OCI-LY1 (cell line): ENCODE measurements at regions not wholly inside any gene's neighbourhood (a gene's known extent, or its start where the extent isn't known, plus 50 kb on each side); places are given as distances from the start of the nearest gene placed in this dataset.

Experiments used
- EZH2 ChIP-seq: fragments of 200-600 bp; sonication (generic), shearing (Covaris generic); IDR thresholded peaks from 2 replicates; pipeline ENCODE4 v1.8.0; 2017; ENCODE audit warnings: borderline replicate concordance, mixed run types, mild to moderate bottlenecking, antibody characterized with exemption, low read length, moderate library complexity, mixed read lengths
- TF ChIP-seq, protein P1 (sequence below): fragments of 200-600 bp; sonication (generic), shearing (Covaris generic); IDR thresholded peaks from 2 replicates; pipeline ENCODE4 v1.5.1; 2017; ENCODE audit warnings: mild to moderate bottlenecking, antibody characterized with exemption, low read length, moderate library complexity, mixed read lengths

- TF ChIP-seq, protein P1, sequence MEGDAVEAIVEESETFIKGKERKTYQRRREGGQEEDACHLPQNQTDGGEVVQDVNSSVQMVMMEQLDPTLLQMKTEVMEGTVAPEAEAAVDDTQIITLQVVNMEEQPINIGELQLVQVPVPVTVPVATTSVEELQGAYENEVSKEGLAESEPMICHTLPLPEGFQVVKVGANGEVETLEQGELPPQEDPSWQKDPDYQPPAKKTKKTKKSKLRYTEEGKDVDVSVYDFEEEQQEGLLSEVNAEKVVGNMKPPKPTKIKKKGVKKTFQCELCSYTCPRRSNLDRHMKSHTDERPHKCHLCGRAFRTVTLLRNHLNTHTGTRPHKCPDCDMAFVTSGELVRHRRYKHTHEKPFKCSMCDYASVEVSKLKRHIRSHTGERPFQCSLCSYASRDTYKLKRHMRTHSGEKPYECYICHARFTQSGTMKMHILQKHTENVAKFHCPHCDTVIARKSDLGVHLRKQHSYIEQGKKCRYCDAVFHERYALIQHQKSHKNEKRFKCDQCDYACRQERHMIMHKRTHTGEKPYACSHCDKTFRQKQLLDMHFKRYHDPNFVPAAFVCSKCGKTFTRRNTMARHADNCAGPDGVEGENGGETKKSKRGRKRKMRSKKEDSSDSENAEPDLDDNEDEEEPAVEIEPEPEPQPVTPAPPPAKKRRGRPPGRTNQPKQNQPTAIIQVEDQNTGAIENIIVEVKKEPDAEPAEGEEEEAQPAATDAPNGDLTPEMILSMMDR, result no peak
- TF ChIP-seq EZH2, result no peak
Measured at GRCh38 chr5:143554187-143554717, 150.8 kb upstream of the NR3C1 start.
